Stimulated activated CD4-positive, alpha-beta T cell treated with anti-CD3 and anti-CD28 coated beads, Interleukin-12 subunit alpha, Interleukin-12 subunit beta, amount 100 ng/mL, for 48 hours (primary cell): ENCODE measurements at regions not wholly inside any gene's neighbourhood (a gene's known extent, or its start where the extent isn't known, plus 50 kb on each side); places are given as distances from the start of the nearest gene placed in this dataset.

ENCODE experiments used
- DNase-seq, 3 donors: peaks; one replicate each; pipeline ENCODE4 v3.0.0-alpha.2; 2020; ENCODE audit warnings: low read depth in 2 of 3, low spot score in 1 of 3

DNA sequence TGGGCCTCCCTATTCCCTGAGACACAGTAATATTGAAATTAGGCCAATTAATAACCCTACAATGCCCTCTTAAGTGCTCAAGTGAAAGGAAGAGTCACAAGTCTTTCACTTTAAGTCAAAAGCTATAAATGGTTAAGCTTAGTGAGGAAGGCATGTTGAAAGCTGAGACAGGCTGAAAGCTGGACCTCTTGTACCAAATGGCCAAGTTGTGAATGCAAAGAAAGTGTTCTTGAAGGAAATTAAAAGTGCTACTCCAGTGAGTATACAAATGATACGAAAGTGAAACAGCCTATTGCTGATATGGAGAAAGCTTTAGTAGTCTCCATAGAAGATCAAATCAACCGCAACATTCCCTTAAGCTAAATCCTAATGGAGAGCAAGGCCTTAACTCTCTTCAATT is 140.8 kb downstream of the PTCSC3 start:
- no peak for DNase-seq

DNA sequence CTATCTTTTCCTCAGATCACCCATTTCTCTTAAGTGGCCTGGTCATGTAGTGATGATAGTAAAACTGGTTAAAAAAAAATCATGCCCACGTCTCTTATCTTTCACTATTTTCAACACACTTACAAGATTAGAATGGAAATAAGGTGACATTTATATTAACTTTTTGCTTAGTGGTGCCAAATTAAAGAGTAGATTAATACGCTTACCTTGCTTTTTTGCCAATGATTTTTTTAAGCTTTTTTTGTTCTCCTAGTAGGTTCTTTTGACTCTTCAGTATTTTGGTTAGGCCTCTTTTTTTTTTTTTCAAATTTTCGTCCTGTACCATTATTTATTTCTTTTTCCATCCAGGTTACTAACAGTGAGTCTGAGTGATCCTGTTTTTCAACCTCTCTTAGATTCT is 147.9 kb downstream of the PTCSC3 start:
- no peak for DNase-seq

DNA sequence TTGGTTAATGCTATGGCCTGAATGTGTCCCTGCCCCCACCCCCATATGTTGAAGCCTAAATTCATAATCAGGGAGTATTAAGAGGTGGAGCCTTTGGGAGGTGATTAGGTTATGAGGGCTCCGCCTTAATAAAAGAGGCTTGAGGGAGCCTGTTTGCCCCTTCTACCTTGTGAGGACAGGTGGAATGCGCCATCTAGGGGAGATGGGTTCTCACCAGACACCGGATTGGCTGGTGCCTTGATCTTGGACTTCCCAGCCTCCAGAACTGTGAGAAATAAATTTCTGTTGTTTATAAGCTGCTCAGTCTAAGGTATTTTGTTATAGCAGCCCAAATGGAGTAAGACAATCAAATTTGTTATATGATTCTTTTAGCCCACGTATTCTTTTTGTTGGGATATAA is 148.3 kb downstream of the PTCSC3 start:
- DNase-seq = no peak

DNA sequence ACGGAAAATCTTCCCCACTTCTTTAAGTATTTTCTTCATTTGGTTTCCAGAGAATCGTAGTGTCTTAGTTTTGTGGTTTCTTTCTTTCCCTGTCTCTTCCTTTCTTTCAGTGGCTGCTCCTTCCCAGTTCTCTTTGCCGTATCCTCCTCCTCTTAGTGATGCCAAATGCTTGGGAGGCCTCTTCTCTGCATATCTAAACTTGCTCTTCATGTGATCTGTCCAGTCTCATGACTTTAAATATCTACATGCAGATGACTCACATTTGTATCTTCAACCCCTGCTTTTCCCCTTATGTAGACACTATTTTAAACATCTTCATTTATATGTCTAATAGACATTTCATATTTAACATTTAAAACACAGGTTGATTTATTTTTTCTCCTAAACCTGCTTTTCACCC is 149.2 kb downstream of the PTCSC3 start:
- no peak for DNase-seq

DNA sequence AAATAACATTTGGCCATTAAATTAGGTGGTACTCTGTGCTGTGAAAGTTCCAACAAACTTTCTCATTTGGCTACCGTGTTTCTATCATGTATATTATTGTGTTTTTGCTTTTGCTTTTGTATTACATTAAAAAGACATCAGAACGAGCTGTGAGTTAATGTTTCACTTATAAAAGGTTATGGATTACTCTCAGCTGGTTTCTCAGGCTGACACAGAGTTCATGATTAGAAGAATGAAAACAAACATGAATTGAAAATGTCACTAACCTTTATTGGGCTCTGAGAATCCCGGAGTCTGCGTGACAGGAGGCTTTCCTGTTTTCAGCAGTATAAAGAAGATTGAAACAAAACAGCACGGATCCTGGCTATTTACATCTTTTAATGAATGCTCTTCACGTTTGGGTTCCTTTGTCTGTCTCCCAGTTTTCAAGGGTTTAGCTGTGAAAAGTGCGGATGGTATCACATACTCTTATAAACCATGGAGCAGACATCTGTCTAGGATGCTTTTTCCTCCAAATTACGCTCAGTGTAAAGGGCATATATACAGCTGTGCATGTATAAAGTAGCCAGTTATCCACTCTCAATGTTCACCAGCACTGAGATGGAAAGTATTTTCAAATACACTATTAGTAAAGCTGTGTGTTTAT is 153.6 kb downstream of the PTCSC3 start:
- no peak for DNase-seq

DNA sequence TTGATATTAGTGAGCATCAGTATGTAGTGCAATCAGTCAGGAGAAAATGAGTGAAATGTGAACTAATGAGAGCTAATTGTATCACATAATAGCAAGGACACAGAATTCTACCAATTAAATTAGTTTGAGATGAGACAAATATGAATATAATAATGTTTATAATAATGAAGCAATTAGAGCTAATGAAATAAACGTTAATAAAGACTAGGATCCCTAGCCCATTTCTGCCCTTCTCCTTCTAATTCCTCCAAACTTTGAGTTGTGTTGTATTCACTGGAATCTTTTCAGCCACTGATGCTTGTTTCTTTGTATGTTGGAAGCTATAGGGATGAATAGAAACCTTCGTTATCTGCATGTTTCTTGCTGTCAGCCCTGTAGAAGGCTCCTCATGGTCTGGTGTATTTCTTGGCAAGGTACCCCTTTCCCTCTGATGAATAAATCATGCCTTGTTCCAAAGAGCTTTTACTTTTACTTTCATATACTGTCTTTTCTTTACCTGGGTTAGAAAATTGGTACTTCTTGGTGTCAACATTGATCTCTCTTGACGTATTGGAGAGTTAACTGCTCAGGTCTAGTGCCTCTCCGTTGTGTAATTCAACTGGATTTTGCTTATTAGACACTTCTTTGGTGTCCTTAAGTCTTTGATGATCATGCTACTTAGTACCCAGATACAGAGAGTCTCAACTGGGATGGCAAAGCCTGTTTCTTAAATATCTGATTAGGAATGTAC is 154.8 kb downstream of the PTCSC3 start:
- no peak for DNase-seq

DNA sequence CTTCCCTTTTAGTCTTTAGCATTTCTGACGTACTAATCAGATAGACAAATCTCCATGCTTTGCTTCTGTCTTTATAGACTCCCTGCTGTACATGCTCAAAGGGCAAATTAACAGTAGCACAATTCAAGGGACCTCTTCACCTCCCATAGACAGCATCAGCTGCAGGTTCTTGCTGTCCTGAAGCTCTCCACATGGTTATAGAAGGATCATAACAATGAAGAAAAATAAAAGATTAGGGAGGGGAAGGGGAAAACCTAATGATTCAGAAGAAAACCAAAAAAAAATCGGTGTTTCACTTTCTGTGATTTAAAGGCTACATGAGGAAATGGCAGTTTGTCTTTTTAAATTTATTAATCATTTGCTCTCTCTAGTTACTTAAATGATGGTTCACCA is 155.5 kb downstream of the PTCSC3 start:
- DNase-seq = no peak

DNA sequence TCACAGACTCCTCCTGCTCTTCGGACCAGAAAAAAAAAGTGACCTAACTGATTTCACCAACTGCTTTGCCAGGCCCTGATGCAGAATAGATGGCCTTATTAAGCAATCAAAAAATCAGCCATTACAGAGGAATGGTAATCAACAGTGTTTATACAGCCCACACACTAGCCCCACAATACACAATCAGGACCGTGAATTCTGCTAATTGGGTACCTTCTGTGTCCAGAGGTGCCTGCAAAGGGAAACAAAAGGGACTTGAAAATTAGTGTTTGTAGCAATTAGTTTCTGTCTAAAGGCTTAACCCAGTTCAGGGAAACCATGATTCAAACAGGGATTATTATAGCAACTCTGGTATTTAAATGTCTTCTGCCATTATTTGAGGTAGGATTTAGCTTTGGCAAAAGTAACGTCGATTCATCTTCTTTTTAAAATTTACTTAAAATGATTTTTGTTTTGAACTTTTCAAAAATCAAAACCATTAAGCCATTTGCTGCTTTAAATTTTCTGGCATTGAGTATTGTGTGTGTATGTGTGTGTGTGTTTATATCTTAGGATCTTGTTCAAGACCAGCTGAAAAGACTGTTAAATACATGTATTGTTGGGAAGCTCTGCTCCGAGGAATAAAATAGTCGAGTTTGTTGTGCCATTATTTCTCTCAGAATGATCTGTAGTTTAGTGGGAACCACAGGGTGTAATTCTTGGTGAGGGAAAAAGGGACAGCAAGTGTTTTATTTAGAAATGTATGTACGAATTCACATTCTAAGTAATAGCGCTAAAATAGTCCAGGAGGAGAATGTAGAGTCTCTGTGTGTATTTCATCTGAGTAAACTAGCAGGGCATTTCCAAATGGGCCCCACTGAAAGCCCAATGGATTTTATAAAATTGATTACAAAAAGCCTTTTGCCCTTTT is 156.1 kb downstream of the PTCSC3 start:
- no peak for DNase-seq

DNA sequence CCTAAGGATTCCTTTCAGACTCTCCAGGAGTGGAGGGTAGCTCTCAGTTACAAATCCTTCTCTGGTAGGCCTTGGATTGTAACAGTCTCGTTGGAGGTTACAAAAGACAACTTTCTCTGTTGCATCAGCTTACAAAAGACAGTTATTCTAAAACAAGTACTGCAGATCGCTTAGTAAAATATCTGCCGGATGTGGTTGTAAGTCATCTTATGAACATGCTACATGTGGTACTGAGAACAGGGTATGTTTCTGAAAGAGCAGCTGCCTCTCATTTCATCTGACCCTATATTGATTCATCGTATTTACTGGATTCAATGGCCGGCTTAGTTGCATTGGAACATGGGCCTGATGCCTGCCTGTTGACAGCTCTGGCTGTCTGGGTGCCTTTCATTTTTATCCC is 157.4 kb downstream of the PTCSC3 start:
- no peak for DNase-seq

DNA sequence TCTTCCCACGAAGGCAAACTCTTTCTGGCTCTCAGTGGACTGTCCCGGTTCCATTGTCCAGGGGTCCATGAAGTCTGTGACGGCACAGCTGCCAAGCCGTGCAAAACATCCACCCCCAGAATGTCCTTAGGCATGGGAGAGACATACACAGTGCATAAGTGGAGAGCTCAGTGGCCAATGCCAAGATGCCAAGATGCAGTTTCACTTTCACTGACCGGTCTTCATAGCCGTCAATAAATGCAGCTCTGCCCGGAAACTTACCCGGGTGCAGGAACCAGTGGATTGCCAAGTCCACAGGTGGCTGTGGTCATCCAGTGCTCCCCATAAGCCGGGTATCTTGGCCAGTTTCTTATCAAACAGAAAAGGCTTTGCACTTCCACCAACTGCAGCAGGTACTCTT is 162.3 kb downstream of the PTCSC3 start:
- DNase-seq = no peak

DNA sequence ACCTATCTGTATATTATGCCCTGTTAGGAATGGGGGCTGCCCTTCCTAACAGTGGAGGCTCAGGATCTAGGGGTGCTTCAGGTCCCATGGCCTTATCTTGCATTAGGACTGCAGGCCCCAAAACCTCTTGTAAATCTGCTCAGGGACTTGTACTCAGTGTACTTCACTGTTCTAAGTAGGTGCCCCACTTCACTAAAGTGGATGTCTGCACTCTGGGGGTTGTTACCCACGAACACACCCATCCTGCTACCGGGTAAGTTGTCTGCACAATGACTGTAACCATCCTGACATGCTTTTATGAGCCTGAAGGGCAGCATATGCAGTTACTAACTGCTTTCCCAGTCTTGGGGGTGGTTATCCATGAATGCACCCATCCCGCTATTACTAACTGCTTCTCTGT is 163.0 kb downstream of the PTCSC3 start:
- DNase-seq = no peak

DNA sequence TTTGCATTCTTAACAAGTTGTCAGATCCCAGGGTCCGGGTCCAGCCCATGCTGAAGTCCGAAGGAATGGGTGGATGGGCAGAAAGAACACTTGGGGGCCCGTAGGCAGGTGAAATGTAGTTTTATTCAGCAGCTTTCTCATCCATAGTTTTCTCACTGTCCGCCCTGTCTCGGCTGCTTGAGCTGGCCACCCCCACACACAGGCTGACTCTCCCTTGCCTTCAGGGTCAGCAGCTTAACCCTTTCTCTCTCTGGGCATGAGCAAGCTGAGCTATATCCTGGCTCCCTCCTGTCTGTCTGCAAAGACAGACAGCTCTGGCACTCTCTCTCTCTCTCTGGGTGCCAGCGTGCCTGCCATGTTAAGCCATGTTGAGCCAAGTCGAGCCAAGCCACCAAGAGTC is 163.9 kb downstream of the PTCSC3 start:
- no peak for DNase-seq

DNA sequence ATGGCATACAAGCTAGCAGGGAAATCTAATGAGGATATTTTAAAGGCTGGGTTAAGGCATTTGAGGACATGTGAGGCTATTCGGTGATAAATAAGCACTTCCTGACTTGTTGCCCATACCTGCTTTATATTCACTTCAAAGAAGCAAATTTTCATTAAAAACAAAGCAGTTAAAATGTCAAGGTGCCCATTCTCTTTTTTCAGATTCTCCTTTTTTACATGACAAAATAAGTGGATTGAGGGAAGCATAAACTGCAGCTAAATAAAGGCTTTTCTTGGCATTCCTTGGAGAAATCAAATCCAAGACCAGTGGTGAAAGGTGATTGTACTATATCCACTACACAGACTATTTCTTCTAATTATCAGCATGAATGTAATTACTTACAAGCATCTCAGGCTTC is 166.9 kb downstream of the PTCSC3 start:
- DNase-seq = no peak

DNA sequence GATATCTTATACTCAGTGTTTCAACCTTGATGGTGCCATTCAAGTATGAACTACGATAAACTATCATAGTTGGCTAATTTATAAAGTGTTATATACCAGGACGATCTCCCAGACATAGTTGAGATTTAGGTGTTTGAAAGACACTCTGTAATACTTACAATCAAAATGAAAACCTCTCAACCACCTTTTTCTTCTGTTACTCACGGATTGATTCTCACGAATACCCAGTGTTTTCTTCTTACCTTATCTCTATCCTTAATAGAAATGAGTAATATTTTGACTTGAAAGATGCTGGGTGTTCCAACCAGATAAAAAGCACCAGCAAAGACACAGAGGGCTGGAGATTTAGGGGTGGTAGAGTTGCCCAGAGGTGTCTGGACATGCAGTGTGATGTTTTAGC is 169.9 kb downstream of the PTCSC3 start:
- no peak for DNase-seq

DNA sequence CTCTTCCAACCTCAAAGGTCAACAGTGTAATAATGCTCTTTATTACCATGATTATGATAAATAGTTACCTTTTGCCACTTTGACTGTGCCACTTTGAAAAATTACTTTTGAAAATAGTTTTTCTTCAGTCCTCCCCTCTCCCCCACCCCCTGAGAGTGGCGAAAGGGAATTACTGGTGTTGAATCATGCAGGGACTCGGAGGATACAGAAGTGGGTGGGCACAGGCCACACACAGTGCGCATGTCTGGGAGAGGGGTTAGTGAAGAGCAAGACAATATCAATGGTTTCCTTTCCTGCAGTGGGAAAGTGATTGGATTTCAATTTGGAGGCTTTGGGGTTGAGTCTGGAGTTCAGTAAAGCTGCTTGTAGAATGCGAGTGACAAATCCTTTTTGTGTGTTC is 170.9 kb downstream of the PTCSC3 start:
- DNase-seq = no peak

DNA sequence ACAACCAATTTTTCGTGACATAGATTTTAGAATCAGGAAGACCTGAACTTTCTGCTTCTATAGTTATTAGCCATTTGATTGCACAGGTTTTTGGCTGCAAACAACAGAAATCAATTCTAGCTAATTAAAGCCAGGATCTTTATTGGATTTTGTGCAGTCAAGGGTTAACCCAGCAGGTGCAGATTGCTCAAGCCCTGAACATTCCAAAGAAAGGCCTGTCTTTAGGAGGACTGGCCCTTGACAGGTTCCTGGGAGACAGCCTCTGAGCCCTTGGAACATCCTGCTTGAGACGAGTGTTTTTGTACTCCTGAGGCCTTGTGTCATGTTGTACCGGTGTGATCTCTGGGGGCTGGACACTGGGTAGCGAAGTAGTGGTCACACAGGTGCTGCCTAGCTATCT is 174.6 kb downstream of the PTCSC3 start:
- DNase-seq = no peak

DNA sequence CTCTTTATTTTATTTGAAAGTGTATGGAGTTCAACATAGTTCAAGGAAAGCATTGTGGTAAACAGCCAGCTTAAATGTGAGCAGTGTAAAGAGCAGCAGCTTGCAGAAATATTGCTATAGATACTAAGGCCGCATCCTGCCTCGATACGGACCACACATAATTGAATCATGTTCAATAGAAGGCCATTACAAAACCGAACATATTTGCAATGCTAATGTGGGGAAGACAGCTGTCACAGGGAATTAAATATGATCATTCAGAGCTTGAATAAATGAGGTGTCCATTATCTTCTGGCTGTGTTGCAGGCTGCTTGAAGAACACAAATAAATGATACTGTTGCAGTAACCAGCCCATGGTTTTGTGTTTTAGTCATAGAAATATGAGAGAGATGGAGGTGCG is 173.2 kb downstream of the BRMS1L start:
- DNase-seq = no peak

DNA sequence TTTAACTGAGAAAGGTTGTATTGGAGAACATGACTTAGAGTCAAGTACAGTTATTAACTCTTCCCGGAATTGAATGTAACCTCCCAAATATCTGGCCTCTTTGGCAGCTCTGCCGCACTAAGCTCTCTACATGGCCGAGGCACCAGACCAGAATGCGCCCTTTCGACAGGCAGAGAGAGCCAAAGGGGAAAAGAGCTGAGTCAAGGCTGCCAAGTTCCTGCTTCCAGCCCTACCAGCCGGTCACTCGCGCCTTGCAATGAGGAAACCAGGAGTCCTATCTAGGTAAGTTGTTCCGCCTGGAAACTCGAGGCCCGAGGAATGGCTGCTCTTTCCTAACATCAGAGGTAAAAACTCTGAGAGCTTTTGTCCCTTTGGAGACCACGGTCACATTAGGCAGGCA is 172.2 kb downstream of the BRMS1L start:
- DNase-seq = no peak

DNA sequence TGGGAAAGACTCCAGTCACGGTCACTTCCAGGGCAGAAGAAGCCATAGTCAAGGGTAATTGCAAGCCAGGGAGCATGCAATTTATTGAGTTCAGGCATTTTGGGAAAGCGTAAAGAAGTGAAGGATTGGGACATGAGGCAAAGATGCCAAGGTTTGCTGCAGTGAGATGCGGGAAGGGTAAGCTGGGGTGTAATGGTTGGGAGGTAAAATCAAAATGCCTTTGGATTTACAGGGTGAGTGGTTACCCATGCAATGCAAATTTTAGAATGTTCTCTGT is 167.5 kb downstream of the BRMS1L start:
- DNase-seq = no peak

DNA sequence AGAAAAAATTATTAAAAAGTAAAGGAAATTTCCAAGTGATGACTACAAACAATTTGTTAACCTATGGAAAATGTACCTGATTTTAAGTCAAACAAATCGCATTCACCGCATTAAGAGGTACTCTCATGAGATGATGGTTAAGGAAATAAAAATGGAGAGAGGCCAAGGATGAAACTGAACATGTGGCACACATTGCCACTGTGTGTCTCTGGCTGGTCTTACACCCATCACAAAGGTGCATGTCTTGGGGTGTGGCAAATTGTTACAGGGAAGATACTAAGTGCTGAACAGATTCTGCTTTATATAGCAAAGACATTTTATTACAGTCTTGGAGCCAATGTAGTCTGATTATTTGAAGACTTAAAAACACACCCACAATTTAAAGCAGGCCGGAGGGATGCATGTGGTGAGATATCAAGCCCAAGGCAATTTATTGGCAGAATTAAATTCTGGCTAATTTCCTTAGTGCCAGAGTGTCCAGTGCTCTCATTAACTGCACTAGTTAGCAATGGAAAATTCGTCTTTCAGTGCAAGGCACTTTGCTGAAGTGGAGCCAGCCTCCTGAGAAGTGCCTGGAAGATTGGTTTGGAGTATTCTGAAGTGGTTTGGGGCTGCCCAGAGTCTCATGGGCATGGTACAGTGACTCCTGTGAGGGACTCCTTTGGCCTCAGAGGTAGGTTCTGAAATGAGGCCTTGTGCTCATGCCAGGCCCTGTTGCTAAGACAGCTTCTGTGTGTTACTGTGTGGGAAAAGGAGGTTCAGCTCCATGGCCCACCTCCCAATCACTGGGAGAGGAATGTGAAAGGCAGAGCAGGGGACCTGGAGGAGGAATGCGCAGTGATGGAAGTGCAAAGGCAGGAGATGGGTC is 166.9 kb downstream of the BRMS1L start:
- no peak for DNase-seq

DNA sequence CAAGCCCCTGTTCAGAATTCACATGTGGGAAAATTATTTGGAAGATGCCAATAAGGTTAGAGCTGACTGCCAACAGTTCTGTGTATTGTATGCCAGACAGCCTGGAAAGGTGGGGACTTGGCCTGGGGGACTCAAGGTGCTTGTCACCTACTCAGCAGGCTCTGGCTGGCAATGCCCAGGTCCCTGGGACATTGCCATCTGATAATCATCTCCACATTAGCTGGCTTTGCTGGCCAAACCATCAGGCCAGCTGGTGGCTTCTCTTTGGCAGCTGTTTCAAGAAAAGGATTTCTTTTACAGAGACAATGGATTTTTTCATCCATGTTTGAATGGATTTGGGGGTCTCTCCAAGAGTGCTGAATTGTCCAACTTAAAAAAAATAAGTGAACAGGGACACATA is 165.2 kb downstream of the BRMS1L start:
- no peak for DNase-seq
